ENCODE measurements at regions not wholly inside any gene's neighbourhood (a gene's known extent, or its start where the extent isn't known, plus 50 kb on each side); places are given as distances from the start of the nearest gene placed in this dataset.

DNA sequence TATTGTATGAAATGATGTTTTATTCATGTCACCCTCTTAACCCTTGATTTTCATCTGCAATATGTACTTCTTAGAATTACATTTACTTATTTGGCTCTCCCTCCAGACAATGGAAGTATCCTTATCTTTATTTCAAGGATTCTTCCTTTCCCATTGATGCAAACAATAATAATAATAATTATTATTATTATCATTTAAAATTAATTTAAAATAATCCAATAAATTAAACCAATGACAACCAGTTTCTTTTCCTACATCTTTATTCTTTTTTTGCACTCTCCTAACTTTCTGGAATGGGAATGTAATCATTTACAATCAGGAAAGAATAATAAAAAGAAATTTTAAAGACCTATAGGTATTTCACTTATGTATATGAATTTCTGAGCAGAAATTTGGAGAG is 504.4 kb downstream of the INHBA start:
- Histone ChIP-seq H3K4me3 (no peak overlapping the region), H3K79me2 (no peaks in the 10 kb centered on the region), H3K36me3 (replicated peaks; ENCODE audit: insufficient read depth, low read depth) (no peaks in the 10 kb centered on the region), H2AFZ (no peak overlapping the region), H3K4me2 (no peak overlapping the region), H3K9me3 (ENCODE audit: low read depth) (no peaks in the 10 kb centered on the region), H3K9me2 (replicated peaks; ENCODE audit: insufficient read depth) (no peaks in the 10 kb centered on the region), H3K27me3 (no peaks in the 10 kb centered on the region), H4K20me1 (ENCODE audit: insufficient read depth, poor library complexity, severe bottlenecking) (no peaks in the 10 kb centered on the region), H3K4me1 (ENCODE audit: insufficient read depth) (no peaks in the 10 kb centered on the region), H3K27ac (no peak overlapping the region)
- TF ChIP-seq EZH2phosphoT487 (IDR thresholded peaks at IDR 0.05; ENCODE audit: low read depth, severe bottlenecking, unreplicated experiment), result no peak
- TF ChIP-seq, protein P1, sequence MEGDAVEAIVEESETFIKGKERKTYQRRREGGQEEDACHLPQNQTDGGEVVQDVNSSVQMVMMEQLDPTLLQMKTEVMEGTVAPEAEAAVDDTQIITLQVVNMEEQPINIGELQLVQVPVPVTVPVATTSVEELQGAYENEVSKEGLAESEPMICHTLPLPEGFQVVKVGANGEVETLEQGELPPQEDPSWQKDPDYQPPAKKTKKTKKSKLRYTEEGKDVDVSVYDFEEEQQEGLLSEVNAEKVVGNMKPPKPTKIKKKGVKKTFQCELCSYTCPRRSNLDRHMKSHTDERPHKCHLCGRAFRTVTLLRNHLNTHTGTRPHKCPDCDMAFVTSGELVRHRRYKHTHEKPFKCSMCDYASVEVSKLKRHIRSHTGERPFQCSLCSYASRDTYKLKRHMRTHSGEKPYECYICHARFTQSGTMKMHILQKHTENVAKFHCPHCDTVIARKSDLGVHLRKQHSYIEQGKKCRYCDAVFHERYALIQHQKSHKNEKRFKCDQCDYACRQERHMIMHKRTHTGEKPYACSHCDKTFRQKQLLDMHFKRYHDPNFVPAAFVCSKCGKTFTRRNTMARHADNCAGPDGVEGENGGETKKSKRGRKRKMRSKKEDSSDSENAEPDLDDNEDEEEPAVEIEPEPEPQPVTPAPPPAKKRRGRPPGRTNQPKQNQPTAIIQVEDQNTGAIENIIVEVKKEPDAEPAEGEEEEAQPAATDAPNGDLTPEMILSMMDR (IDR thresholded peaks at IDR 0.05; ENCODE audit: poor library complexity), result no peak
- no peak for TF ChIP-seq EZH2 (IDR thresholded peaks at IDR 0.05; ENCODE audit: borderline replicate concordance)
- no peak for DNase-seq (ENCODE audit: low spot score)

DNA sequence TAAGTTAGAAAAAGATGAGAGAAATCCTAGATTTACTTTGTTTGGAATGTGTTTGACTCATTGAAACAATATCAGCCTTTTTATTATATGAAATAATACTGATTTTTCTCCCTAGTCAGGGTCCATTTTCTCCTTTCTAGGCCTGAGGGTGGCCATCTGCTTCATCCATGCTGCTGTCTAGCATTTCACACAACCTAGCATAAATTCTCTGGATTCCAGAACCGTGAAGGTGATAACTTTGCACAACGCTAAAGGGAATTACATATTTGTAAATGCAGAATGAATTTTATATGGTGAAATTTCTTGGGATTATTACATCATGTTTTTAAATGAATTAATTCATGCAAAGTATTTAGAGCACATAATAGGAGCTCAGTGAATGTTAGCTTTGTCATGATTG is 505.1 kb downstream of the INHBA start:
- H2AFZ ChIP-seq, result no peak overlapping the region
- H3K9me2 ChIP-seq (replicated peaks; ENCODE audit: insufficient read depth), result no peaks in the 10 kb centered on the region
- 66% methylated on average over 2 of the region's 2 CpGs for WGBS (ENCODE audit: low lambda C conversion rate, missing lambda C conversion rate)
- no peaks in the 10 kb centered on the region for H3K9me3 ChIP-seq (ENCODE audit: low read depth)
- no peak overlapping the region for H3K4me2 ChIP-seq
- H3K4me3 ChIP-seq, result no peak overlapping the region
- TF ChIP-seq EZH2phosphoT487 (IDR thresholded peaks at IDR 0.05; ENCODE audit: low read depth, severe bottlenecking, unreplicated experiment), result no peak
- no peak for TF ChIP-seq EZH2 (IDR thresholded peaks at IDR 0.05; ENCODE audit: borderline replicate concordance)
- TF ChIP-seq, protein P1 (IDR thresholded peaks at IDR 0.05; ENCODE audit: poor library complexity), result no peak
- no peaks in the 10 kb centered on the region for H3K36me3 ChIP-seq (replicated peaks; ENCODE audit: insufficient read depth, low read depth)
- no peaks in the 10 kb centered on the region for H3K79me2 ChIP-seq
- H3K27me3 ChIP-seq, result no peaks in the 10 kb centered on the region
- H3K27ac ChIP-seq, result no peak overlapping the region
- no peaks in the 10 kb centered on the region for H3K4me1 ChIP-seq (ENCODE audit: insufficient read depth)
- H4K20me1 ChIP-seq (ENCODE audit: insufficient read depth, poor library complexity, severe bottlenecking), result no peaks in the 10 kb centered on the region
- DNase-seq (ENCODE audit: low spot score), result no peak

DNA sequence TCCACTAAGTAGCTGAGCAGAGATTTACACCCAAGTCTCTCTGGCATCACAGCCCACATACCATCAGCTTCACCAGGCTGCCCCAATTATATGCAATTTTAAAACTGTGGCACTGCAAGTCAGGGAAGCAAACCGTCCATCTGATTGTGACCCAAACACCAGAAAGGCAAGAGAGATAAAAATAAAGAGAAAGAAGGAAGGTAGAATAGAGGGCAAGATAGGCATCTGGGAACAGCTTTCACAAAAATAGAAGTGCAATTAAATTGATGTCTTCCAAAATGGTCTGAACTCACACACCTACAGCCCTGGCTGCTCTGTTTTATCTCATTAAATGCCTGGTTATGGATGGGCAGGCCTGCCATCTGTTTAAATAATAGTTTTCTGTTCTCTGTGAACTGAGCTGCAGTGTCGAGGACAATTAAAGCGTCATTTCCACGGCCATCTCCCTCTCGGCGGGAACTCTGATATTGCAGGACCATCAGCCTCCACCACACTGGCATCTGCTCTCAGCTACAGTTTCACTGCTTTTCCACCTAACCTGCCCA is 509.1 kb downstream of the INHBA start:
- no peak overlapping the region for H3K27ac ChIP-seq
- no peak overlapping the region for H3K4me3 ChIP-seq
- no peaks in the 10 kb centered on the region for H3K9me3 ChIP-seq (ENCODE audit: low read depth)
- H3K4me2 ChIP-seq, result no peak overlapping the region
- DNase-seq (ENCODE audit: low spot score), result no peak
- no peaks in the 10 kb centered on the region for H3K9me2 ChIP-seq (replicated peaks; ENCODE audit: insufficient read depth)
- 82% methylated on average over 6 of the region's 6 CpGs for WGBS (ENCODE audit: low lambda C conversion rate, missing lambda C conversion rate)
- TF ChIP-seq EZH2phosphoT487 (IDR thresholded peaks at IDR 0.05; ENCODE audit: low read depth, severe bottlenecking, unreplicated experiment) (no peak), EZH2 (IDR thresholded peaks at IDR 0.05; ENCODE audit: borderline replicate concordance) (no peak)
- TF ChIP-seq, protein P1 (IDR thresholded peaks at IDR 0.05; ENCODE audit: poor library complexity), result no peak
- no peaks in the 10 kb centered on the region for H3K27me3 ChIP-seq
- no peak overlapping the region for H2AFZ ChIP-seq
- H3K79me2 ChIP-seq, result no peaks in the 10 kb centered on the region
- peaks cover 5% of the 10 kb centered on the region for H3K4me1 ChIP-seq (ENCODE audit: insufficient read depth)
- H3K36me3 ChIP-seq (replicated peaks; ENCODE audit: insufficient read depth, low read depth), result no peaks in the 10 kb centered on the region
- no peaks in the 10 kb centered on the region for H4K20me1 ChIP-seq (ENCODE audit: insufficient read depth, poor library complexity, severe bottlenecking)

DNA sequence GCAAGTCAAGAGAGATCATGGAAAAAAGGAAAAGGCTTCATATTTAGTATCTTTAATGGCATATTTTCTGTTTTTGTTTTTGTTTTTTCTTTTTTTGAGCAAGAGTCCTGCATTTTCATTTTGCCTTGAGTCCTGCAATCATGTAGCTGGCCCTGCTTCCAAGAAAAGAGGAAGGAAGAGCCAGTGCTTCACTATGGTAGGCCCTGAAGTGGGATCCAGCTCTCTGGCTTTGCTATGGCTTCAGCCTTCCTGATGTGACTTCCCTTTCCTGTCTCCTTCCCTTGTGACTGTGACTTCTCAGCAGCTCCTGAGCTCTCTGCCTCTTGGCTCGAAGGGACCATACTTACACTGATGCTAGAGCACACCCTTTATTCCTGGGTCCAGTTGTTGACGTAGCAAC is 512.3 kb downstream of the INHBA start:
- Histone ChIP-seq H3K27ac (no peak overlapping the region), H3K4me2 (no peak overlapping the region), H2AFZ (no peak overlapping the region), H4K20me1 (ENCODE audit: insufficient read depth, poor library complexity, severe bottlenecking) (no peaks in the 10 kb centered on the region), H3K36me3 (replicated peaks; ENCODE audit: insufficient read depth, low read depth) (no peaks in the 10 kb centered on the region), H3K4me1 (ENCODE audit: insufficient read depth) (peaks cover 11% of the 10 kb centered on the region), H3K4me3 (no peak overlapping the region), H3K9me3 (ENCODE audit: low read depth) (no peaks in the 10 kb centered on the region), H3K27me3 (no peaks in the 10 kb centered on the region), H3K79me2 (no peaks in the 10 kb centered on the region), H3K9me2 (replicated peaks; ENCODE audit: insufficient read depth) (no peaks in the 10 kb centered on the region)
- WGBS (ENCODE audit: low lambda C conversion rate, missing lambda C conversion rate), result 45% methylated on average over 2 of the region's 2 CpGs
- no peak for DNase-seq (ENCODE audit: low spot score)
- TF ChIP-seq EZH2 (IDR thresholded peaks at IDR 0.05; ENCODE audit: borderline replicate concordance), result no peak
- TF ChIP-seq EZH2phosphoT487 (IDR thresholded peaks at IDR 0.05; ENCODE audit: low read depth, severe bottlenecking, unreplicated experiment), result no peak
- TF ChIP-seq, protein P1 (IDR thresholded peaks at IDR 0.05; ENCODE audit: poor library complexity), result no peak
